Esophagus (tissue), 2 donors: ENCODE measurements at regions not wholly inside any gene's neighbourhood (a gene's known extent, or its start where the extent isn't known, plus 50 kb on each side); places are given as distances from the start of the nearest gene placed in this dataset.

ENCODE experiments used
- H3K27ac ChIP-seq, 2 donors: one replicate each; pipeline ENCODE4 v1.5.1; 2013; ENCODE audit warnings: low read depth in 2 of 2, mild to moderate bottlenecking in 2 of 2, inconsistent platforms in 1 of 2, low read length in 1 of 2, moderate library complexity in 1 of 2
- H3K27me3 ChIP-seq, 2 donors: one replicate each; pipeline ENCODE4 v1.6.1; 2013; ENCODE audit warnings: low read length in 2 of 2, control low read depth in 1 of 2, mild to moderate bottlenecking in 1 of 2; ENCODE audit not compliant: insufficient read depth in 2 of 2, control insufficient read depth in 1 of 2
- H3K36me3 ChIP-seq, 2 donors: one replicate each; pipeline ENCODE4 v1.6.1; 2013; ENCODE audit warnings: low read length in 1 of 2; ENCODE audit not compliant: control insufficient read depth in 2 of 2, insufficient read depth in 2 of 2
- H3K4me1 ChIP-seq, 2 donors: one replicate each; pipeline ENCODE4 v1.6.1; 2013; ENCODE audit warnings: low read length in 1 of 2; ENCODE audit not compliant: control insufficient read depth in 2 of 2, insufficient read depth in 2 of 2
- H3K4me3 ChIP-seq, 2 donors: one replicate each; pipeline ENCODE4 v1.5.1; 2013; ENCODE audit warnings: low read length in 2 of 2, mild to moderate bottlenecking in 2 of 2, low read depth in 1 of 2, moderate library complexity in 1 of 2
- H3K9me3 ChIP-seq, 2 donors: one replicate each; pipeline ENCODE4 v1.6.1; 2013; ENCODE audit warnings: mild to moderate bottlenecking in 2 of 2, low read depth in 1 of 2, low read length in 1 of 2, moderate library complexity in 1 of 2; ENCODE audit not compliant: control insufficient read depth in 2 of 2, insufficient read depth in 1 of 2
- WGBS, 2 donors: extraction: QIAGEN DNeasy Blood & Tissue Kit; methylation state at CpG; one replicate each; pipeline ENCODE4 v1.1.7; 2013; 5-methylcytosine and 5-hydroxymethylcytosine counted together
- donor health status: healthy with polysubstance abuse.
- donor health status: Bipolar disorder and iron deficiency.

- Histone ChIP-seq H3K4me1 (peaks cover 8 to 21% of the 10 kb centered on the region in 2 donors), H3K27ac (no peak overlapping the region), H3K36me3 (no peaks in the 10 kb centered on the region), H3K27me3 (peaks cover 0 to 20% of the 10 kb centered on the region in 2 donors), H3K4me3 (no peak overlapping the region), H3K9me3 (peaks cover 0 to 10% of the 10 kb centered on the region in 2 donors)
- 19 to 32% methylated on average over 28 of the region's 28 CpGs for WGBS, 2 donors
Measured at GRCh38 chr1:147080671-147081394, 91.4 kb downstream of the PRKAB2 start.

- no peak overlapping the region for H3K4me3 ChIP-seq
- H3K4me1 ChIP-seq = peaks cover 8 to 21% of the 10 kb centered on the region in 2 donors
- WGBS, 2 donors = 7 to 8% methylated on average over 35 of the region's 35 CpGs
- no peaks in the 10 kb centered on the region for H3K36me3 ChIP-seq
- H3K27me3 ChIP-seq = peaks cover 0 to 20% of the 10 kb centered on the region in 2 donors
- no peak overlapping the region for H3K27ac ChIP-seq
- peaks cover 0 to 10% of the 10 kb centered on the region in 2 donors for H3K9me3 ChIP-seq
Measured at GRCh38 chr1:147080006-147080661, 92.1 kb downstream of the PRKAB2 start.

DNA sequence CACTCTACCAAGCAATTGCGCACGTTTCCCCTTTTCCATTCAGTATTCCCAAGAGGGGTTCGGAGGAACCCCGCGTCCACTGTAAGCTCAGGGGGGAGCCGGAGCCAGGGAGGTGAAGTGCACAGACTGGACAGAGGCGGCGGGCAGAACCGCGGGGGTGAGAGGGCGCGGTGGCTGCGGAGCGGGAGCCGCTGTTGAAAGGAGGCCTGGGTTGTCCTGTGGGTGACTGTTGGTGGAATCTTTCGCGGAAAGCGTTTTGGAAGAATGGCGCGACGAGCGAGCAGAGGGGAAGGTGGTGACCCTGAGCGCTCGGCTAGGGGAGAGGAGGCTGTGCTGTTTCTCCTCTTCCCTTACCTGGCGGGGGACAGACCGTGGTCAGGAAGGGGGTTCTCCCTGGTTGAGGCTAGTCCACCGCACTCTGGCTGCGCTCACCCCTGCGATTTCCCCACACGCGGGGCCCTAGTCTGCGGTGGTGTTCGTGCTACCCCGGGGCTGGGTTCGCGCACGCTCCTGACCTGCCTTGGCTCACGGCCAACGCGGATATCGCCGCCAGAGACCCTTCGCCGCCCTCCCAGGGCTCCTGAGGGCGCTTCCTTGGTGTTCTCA lies 92.8 kb downstream of the PRKAB2 start:
- Histone ChIP-seq H3K9me3 (peaks cover 0 to 10% of the 10 kb centered on the region in 2 donors), H3K4me1 (peaks cover 8 to 18% of the 10 kb centered on the region in 2 donors), H3K27me3 (peaks cover 4 to 20% of the 10 kb centered on the region in 2 donors), H3K4me3 (peak overlapping the region in 1 of 2 donors; percentile 24), H3K27ac (no peak overlapping the region), H3K36me3 (no peaks in the 10 kb centered on the region)
- WGBS, 2 donors = 5 to 13% methylated on average over 44 to 45 of the region's 45 CpGs

GRCh38 chr1:147078606-147079399 lies 93.5 kb downstream of the PRKAB2 start:
- 9 to 18% methylated on average over 52 of the region's 52 CpGs for WGBS, 2 donors
- Histone ChIP-seq H3K4me3 (peak overlapping the region in 1 of 2 donors; percentile 24), H3K27me3 (peaks cover 7 to 20% of the 10 kb centered on the region in 2 donors), H3K9me3 (peaks cover 0 to 10% of the 10 kb centered on the region in 2 donors), H3K36me3 (no peaks in the 10 kb centered on the region), H3K4me1 (peaks cover 8 to 16% of the 10 kb centered on the region in 2 donors), H3K27ac (no peak overlapping the region)

DNA sequence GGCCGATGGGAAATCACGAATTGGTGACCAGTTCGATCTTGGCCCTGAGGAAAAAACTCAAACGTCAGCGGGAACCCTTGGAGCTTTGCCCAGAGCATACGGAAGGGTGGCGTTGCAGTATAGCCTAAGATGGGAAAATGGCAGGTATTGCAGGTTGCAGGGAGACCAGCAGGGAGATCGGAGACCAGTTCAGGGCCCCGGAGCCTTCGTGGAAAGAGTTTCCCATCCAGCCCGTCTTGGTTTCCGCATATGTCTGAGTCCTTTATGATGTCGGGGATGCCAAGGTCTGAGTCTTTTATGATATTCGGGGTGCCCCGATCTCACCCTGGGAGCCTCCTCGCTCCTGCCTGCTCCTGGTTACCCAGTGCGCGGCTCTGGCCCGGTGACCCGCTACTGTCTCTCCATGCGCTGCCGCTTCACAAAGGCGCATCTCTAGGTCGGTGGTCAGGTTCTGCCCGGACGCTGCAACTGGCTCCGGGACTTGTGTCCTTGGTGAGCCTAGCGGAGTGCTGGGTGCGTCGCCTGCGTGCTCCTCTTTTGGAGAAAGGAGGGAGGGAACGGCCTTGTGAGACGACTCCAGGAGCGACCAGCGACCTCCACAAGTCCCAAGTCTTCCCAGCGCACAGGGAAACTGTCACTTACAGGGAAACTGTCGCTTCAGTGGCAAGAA lies 94.2 kb downstream of the PRKAB2 start:
- peaks cover 8 to 15% of the 10 kb centered on the region in 2 donors for H3K4me1 ChIP-seq
- H3K9me3 ChIP-seq = peaks cover 0 to 10% of the 10 kb centered on the region in 2 donors
- peaks cover 7 to 20% of the 10 kb centered on the region in 2 donors for H3K27me3 ChIP-seq
- WGBS, 2 donors = 11 to 17% methylated on average over 37 of the region's 37 CpGs
- H3K27ac ChIP-seq = no peak overlapping the region
- no peak overlapping the region for H3K4me3 ChIP-seq
- no peaks in the 10 kb centered on the region for H3K36me3 ChIP-seq

DNA sequence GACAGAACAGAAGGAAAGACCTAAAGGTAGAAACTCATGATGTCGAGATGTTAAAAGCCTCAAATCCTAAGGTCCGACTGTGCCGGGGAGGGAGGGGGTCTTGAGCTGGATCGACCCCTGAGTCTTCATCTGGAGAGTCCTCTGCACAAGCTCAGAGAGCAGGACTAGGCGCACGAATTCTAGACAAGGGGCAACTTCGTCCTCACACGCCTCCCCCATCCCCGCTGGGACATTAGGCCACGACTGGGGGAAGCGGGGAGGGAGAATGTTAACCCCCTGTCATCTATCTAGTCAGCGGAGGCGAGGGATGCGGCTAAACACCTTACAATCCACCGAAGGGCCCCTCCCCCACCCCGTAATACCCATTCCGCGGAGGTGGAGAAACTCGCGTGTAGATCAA lies 94.7 kb downstream of the PRKAB2 start:
- H3K27me3 ChIP-seq = peaks cover 7 to 22% of the 10 kb centered on the region in 2 donors
- 32 to 37% methylated on average over 20 of the region's 20 CpGs for WGBS, 2 donors

GRCh38 chr1:147077081-147077480 lies 95.2 kb downstream of the PRKAB2 start:
- peaks cover 0 to 10% of the 10 kb centered on the region in 2 donors for H3K9me3 ChIP-seq
- WGBS, 2 donors = 33 to 42% methylated on average over 28 of the region's 28 CpGs
- peaks cover 11 to 20% of the 10 kb centered on the region in 2 donors for H3K4me1 ChIP-seq
- no peak overlapping the region for H3K27ac ChIP-seq
- peaks cover 7 to 22% of the 10 kb centered on the region in 2 donors for H3K27me3 ChIP-seq
- no peak overlapping the region for H3K4me3 ChIP-seq
- no peaks in the 10 kb centered on the region for H3K36me3 ChIP-seq

More for the DNA sequence above, 94.7 kb downstream of the PRKAB2 start:
- H3K4me3 ChIP-seq = no peak overlapping the region
- peaks cover 11 to 17% of the 10 kb centered on the region in 2 donors for H3K4me1 ChIP-seq
- H3K27ac ChIP-seq = no peak overlapping the region
- peaks cover 0 to 10% of the 10 kb centered on the region in 2 donors for H3K9me3 ChIP-seq
- no peaks in the 10 kb centered on the region for H3K36me3 ChIP-seq

- no peaks in the 10 kb centered on the region for H3K36me3 ChIP-seq
- H3K27me3 ChIP-seq = peaks cover 7 to 22% of the 10 kb centered on the region in 2 donors
- H3K27ac ChIP-seq = no peak overlapping the region
- no peak overlapping the region for H3K4me3 ChIP-seq
- H3K9me3 ChIP-seq = peaks cover 0 to 10% of the 10 kb centered on the region in 2 donors
- peaks cover 11 to 20% of the 10 kb centered on the region in 2 donors for H3K4me1 ChIP-seq
- 63 to 74% methylated on average over 7 of the region's 7 CpGs for WGBS, 2 donors
Measured at GRCh38 chr1:147076442-147076841, 95.8 kb downstream of the PRKAB2 start.
